Effector memory CD4-positive, alpha-beta T cell (primary cell): ENCODE measurements at regions not wholly inside any gene's neighbourhood (a gene's known extent, or its start where the extent isn't known, plus 50 kb on each side); places are given as distances from the start of the nearest gene placed in this dataset.

Experiments
- DNase-seq, 3 donors: peaks; one replicate each; pipeline ENCODE4 v3.0.0-alpha.2; 2020
- H3K27ac ChIP-seq: 2 replicates; pipeline ENCODE4 v1.7.0; 2013; ENCODE audit warnings: mild to moderate bottlenecking, low read length, moderate library complexity; ENCODE audit not compliant: insufficient read depth, poor library complexity, severe bottlenecking
- H3K27me3 ChIP-seq: replicated peaks from 2 replicates; pipeline ENCODE4 v1.7.0; 2013; ENCODE audit warnings: mild to moderate bottlenecking, low read length; ENCODE audit not compliant: insufficient read depth, control insufficient read depth, poor library complexity, severe bottlenecking
- H3K36me3 ChIP-seq: 2 replicates; pipeline ENCODE4 v1.7.0; 2013; ENCODE audit warnings: mild to moderate bottlenecking, low read length, moderate library complexity; ENCODE audit not compliant: control insufficient read depth, insufficient read depth
- H3K4me1 ChIP-seq: 2 replicates; pipeline ENCODE4 v1.7.0; 2013; ENCODE audit warnings: low read length, mild to moderate bottlenecking; ENCODE audit not compliant: control insufficient read depth, insufficient read depth, poor library complexity, severe bottlenecking
- H3K4me3 ChIP-seq: 2 replicates; pipeline ENCODE4 v1.7.0; 2013; ENCODE audit warnings: low read length, low read depth, mild to moderate bottlenecking; ENCODE audit not compliant: insufficient read depth, poor library complexity, severe bottlenecking
- H3K9me3 ChIP-seq: 2 replicates; pipeline ENCODE4 v1.7.0; 2013; ENCODE audit warnings: mild to moderate bottlenecking, low read length, moderate library complexity; ENCODE audit not compliant: control insufficient read depth

DNA sequence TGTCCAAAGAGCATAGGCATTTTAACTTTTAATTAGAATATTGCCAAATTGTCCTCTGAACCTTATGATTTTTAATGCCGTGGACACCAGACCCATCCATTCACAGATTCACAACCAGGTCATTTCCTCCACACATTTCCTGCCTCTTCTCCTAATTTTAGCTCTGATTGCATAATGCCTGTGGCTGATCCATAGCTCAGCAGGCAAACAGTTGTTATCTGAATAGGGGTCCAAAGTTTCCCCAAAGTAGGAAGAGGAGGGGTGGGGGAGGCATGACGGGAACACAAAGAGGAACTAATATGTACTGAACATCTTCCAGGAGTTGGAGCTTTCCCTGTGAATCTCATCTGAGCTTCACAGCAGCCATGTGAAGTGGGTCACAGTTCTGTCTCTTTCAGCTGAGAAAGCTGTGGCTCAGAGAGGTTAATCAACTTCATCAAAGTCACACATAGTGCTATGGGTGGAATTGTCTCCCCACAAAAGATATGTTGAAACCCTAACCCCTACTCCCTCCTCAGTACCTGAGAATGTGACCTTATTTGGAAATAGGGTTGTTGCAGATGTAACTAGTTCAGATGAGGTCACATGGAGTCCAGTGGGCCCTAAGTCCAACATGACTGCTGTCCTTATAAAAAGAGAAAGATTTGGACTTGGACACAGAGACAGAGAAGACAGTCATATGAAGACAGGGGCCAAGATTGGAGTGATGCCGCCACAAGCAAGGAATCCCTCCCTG, 106.7 kb upstream of the AGBL1 start:
- no peak for DNase-seq
- H3K27me3 ChIP-seq, result no peaks in the 10 kb centered on the region
- no peaks in the 10 kb centered on the region for H3K4me1 ChIP-seq
- no peak overlapping the region for H3K4me3 ChIP-seq
- no peaks in the 10 kb centered on the region for H3K9me3 ChIP-seq
- H3K36me3 ChIP-seq, result no peaks in the 10 kb centered on the region
- no peak overlapping the region for H3K27ac ChIP-seq

GRCh38 chr15:85973584-85974347, 105.9 kb upstream of the AGBL1 start:
- H3K36me3 ChIP-seq, result no peaks in the 10 kb centered on the region
- no peak overlapping the region for H3K4me3 ChIP-seq
- no peaks in the 10 kb centered on the region for H3K27me3 ChIP-seq
- no peak for DNase-seq
- no peaks in the 10 kb centered on the region for H3K9me3 ChIP-seq
- H3K27ac ChIP-seq, result no peak overlapping the region
- H3K4me1 ChIP-seq, result no peaks in the 10 kb centered on the region

GRCh38 chr15:85974348-85974705, 105.3 kb upstream of the AGBL1 start:
- no peak overlapping the region for H3K27ac ChIP-seq
- no peak overlapping the region for H3K4me3 ChIP-seq
- H3K27me3 ChIP-seq, result no peaks in the 10 kb centered on the region
- no peak for DNase-seq
- no peaks in the 10 kb centered on the region for H3K9me3 ChIP-seq
- no peaks in the 10 kb centered on the region for H3K36me3 ChIP-seq
- no peaks in the 10 kb centered on the region for H3K4me1 ChIP-seq

- DNase-seq, result no peak
- Histone ChIP-seq H3K4me1 (no peaks in the 10 kb centered on the region), H3K27ac (no peak overlapping the region), H3K27me3 (no peaks in the 10 kb centered on the region), H3K4me3 (no peak overlapping the region), H3K36me3 (no peaks in the 10 kb centered on the region), H3K9me3 (no peaks in the 10 kb centered on the region)
These were observed 104.9 kb upstream of the AGBL1 start for GRCh38 chr15:85974742-85975141.

- DNase-seq, result no peak
- no peak overlapping the region for H3K4me3 ChIP-seq
- no peaks in the 10 kb centered on the region for H3K4me1 ChIP-seq
- H3K27me3 ChIP-seq, result no peaks in the 10 kb centered on the region
- H3K36me3 ChIP-seq, result no peaks in the 10 kb centered on the region
- H3K9me3 ChIP-seq, result no peaks in the 10 kb centered on the region
- H3K27ac ChIP-seq, result no peak overlapping the region
These were observed 103.6 kb upstream of the AGBL1 start for GRCh38 chr15:85976102-85976501.

DNA sequence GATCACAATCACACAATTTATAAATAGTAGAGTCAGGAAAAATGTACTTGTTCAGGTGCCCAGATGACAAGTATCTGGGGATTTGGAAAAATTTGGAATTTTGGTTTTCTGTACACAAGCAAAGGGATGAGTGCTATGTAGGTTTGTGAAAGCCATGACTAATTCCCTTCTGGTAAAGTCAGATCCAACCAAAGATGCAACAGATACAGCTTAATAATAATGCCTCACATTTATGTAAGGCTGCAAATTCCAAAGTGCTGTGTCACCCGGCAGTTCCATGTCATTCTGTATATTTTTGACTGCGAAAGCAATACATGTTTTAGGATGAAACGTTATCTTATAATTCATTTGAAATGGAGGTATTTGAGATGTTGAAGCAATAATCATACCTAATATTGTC, 102.7 kb upstream of the AGBL1 start:
- Histone ChIP-seq H3K27me3 (no peaks in the 10 kb centered on the region), H3K4me1 (no peaks in the 10 kb centered on the region), H3K36me3 (no peaks in the 10 kb centered on the region), H3K27ac (no peak overlapping the region), H3K4me3 (no peak overlapping the region), H3K9me3 (no peaks in the 10 kb centered on the region)
- DNase-seq, result no peak

DNA sequence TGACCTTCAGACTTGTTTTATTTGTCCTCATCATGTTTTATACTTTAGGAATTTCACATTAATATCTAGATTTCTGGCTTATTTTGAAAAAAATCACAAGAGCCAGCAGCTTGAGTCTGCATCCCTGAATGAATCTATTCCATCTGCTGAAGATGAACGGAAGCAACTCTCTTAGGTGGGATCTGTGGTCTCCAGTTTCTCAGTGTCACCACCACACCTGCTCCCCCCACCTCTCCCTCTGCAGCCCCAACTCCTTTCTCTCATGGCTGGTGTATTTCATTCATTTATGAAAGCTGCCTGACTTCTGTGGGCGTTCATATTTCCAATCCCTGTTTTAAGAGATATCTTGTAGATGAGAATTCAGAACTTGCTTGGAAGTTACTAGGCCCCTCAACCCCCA, 102.1 kb upstream of the AGBL1 start:
- no peak for DNase-seq
- no peaks in the 10 kb centered on the region for H3K27me3 ChIP-seq
- no peaks in the 10 kb centered on the region for H3K36me3 ChIP-seq
- no peak overlapping the region for H3K4me3 ChIP-seq
- H3K27ac ChIP-seq, result no peak overlapping the region
- H3K9me3 ChIP-seq, result no peaks in the 10 kb centered on the region
- H3K4me1 ChIP-seq, result no peaks in the 10 kb centered on the region

DNA sequence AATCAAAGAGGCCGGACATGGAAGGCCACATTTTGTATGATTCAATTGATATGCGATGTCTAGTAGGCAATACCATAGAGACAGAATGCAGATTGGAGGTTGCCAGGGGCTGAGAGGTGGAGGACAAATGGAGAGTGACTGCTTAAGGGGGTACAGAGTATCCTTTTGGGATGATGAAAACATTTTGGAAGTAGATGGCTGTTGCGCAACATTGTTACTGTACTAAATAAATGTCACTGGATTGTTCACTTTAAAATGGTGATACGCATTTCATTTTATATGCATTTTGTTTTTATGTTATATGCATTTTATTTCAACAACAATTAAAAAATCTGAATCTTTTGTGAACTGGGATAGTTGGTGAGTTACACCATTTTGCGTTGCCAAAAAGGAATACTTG, 99.7 kb upstream of the AGBL1 start:
- H3K4me1 ChIP-seq, result no peaks in the 10 kb centered on the region
- no peak for DNase-seq
- no peak overlapping the region for H3K27ac ChIP-seq
- no peak overlapping the region for H3K4me3 ChIP-seq
- no peaks in the 10 kb centered on the region for H3K36me3 ChIP-seq
- no peaks in the 10 kb centered on the region for H3K27me3 ChIP-seq
- H3K9me3 ChIP-seq, result no peaks in the 10 kb centered on the region

DNA sequence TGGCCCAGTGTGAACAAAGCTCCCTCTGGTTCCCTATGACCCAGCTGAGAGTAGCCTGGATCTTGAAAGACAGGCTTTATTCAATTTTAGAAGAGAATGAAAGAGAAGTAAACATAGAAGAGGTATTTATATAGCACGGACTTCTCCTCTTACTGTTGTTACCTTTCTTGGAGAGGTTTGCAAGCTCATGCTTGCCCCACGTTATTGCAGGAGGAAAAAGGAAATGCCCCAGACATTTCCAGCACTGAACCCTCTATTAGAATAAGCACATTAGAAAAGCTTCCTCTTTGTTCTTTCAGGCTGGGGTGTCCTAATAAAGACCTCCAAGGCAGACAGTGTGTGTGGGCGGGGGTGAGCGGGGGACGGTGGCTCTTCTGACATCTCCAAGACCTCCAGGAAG, 98.7 kb upstream of the AGBL1 start:
- no peak for DNase-seq
- H3K4me1 ChIP-seq, result no peaks in the 10 kb centered on the region

GRCh38 chr15:85984241-85984640, 95.4 kb upstream of the AGBL1 start:
- H3K27ac ChIP-seq, result no peak overlapping the region
- no peak for DNase-seq
- no peaks in the 10 kb centered on the region for H3K9me3 ChIP-seq
- no peaks in the 10 kb centered on the region for H3K27me3 ChIP-seq
- no peaks in the 10 kb centered on the region for H3K4me1 ChIP-seq
- H3K36me3 ChIP-seq, result no peaks in the 10 kb centered on the region
- no peak overlapping the region for H3K4me3 ChIP-seq

More for the DNA sequence above, 98.7 kb upstream of the AGBL1 start:
- Histone ChIP-seq H3K27ac (no peak overlapping the region), H3K36me3 (no peaks in the 10 kb centered on the region), H3K4me3 (no peak overlapping the region), H3K9me3 (no peaks in the 10 kb centered on the region), H3K27me3 (no peaks in the 10 kb centered on the region)
